Panc1 (cell line): ENCODE measurements at regions not wholly inside any gene's neighbourhood (a gene's known extent, or its start where the extent isn't known, plus 50 kb on each side); places are given as distances from the start of the nearest gene placed in this dataset.

Experiments
- ATAC-seq: fragments of 200-7000 bp; cut with Tn5 transposase; 2 replicates; pipeline ENCODE4 v1.9.1; 2020; ENCODE audit warnings: mild to moderate bottlenecking, moderate library complexity
- BruUV-seq: library from RNA; stranded (reverse); fragments of 400-500 nt; replicated peaks from 2 replicates; lab custom pipeline; 2021; lab: Mats Ljungman, UMichigan
- CTCF ChIA-PET: fragments of 300-600 bp; sonication (Branson Sonifier 250); formaldehyde crosslinking; loops from one replicate; lab custom pipeline; 2022; ENCODE audit warnings: antibody characterized with exemption; lab: Charles Lee
- POLR2A ChIA-PET: fragments of 300-600 bp; sonication (Branson Sonifier 250); formaldehyde crosslinking; loops from one replicate; lab custom pipeline; 2022; ENCODE audit warnings: antibody characterized with exemption; lab: Charles Lee
- DNase-seq: peaks from one replicate; pipeline ENCODE4 v3.0.0-alpha.2; 2010; ENCODE audit warnings: low read depth, low spot score
- H3K27ac ChIP-seq: 2 replicates; pipeline ENCODE4 v1.5.1; 2011; ENCODE audit warnings: mild to moderate bottlenecking, low read length, inconsistent platforms
- H3K27me3 ChIP-seq: fragments of 200-500 bp; sonication (Bioruptor generic); 2 replicates; pipeline ENCODE4 v1.6.0; 2014; ENCODE audit warnings: low read length, inconsistent platforms; ENCODE audit not compliant: control insufficient read depth, insufficient read depth
- H3K36me3 ChIP-seq: fragments of 200-500 bp; sonication (Bioruptor generic); 2 replicates; pipeline ENCODE4 v1.5.1; 2014; ENCODE audit warnings: inconsistent platforms, mild to moderate bottlenecking, low read length, moderate library complexity; ENCODE audit not compliant: control insufficient read depth, insufficient read depth
- H3K4me1 ChIP-seq: 2 replicates; pipeline ENCODE4 v1.5.1; 2011; ENCODE audit warnings: inconsistent platforms, mild to moderate bottlenecking, low read length, moderate library complexity; ENCODE audit not compliant: control insufficient read depth, insufficient read depth
- H3K4me3 ChIP-seq, 2 experiments: 2 replicates each; pipeline ENCODE4 v1.5.1; 2011 to 2012; ENCODE audit warnings: low read depth in 2 of 2, low read length in 2 of 2, mild to moderate bottlenecking in 2 of 2, inconsistent platforms in 1 of 2, moderate library complexity in 1 of 2
- H3K9me3 ChIP-seq: fragments of 200-500 bp; sonication (Bioruptor generic); 2 replicates; pipeline ENCODE4 v1.5.1; 2014; ENCODE audit warnings: low read depth, mild to moderate bottlenecking, inconsistent platforms, low read length, moderate library complexity; ENCODE audit not compliant: control insufficient read depth, insufficient read depth
- POLR2AphosphoS5 ChIP-seq: IDR thresholded peaks from 2 replicates; pipeline ENCODE4 v1.6.1; 2012; ENCODE audit warnings: mild to moderate bottlenecking, low read depth, low read length, moderate library complexity
- REST ChIP-seq, 2 experiments: IDR thresholded peaks; 2 replicates each; pipeline ENCODE4 v1.6.1; 2011 to 2012; ENCODE audit warnings: low read depth in 2 of 2, control low read depth in 1 of 2, low read length in 1 of 2, mild to moderate bottlenecking in 1 of 2, moderate library complexity in 1 of 2; ENCODE audit not compliant: insufficient read depth in 1 of 2
- SIN3A ChIP-seq: IDR thresholded peaks from 2 replicates; pipeline ENCODE4 v1.6.1; 2012; ENCODE audit warnings: low read depth, mild to moderate bottlenecking, low read length, moderate library complexity, borderline replicate concordance; ENCODE audit not compliant: insufficient read depth
- TCF7L2 ChIP-seq: IDR thresholded peaks from 2 replicates; pipeline ENCODE4 v1.6.1; 2011; ENCODE audit warnings: mild to moderate bottlenecking, low read depth, low read length, inconsistent platforms
- in situ Hi-C: cut with HindIII; loops from 2 replicates; pipeline ENCODE4 v1.10.0; 2016; ENCODE audit warnings: low sequenced_read_pairs, low pct_unique_long_range_greater_than_20kb
- intact Hi-C: fragments of 100-400 bp; cut with micrococcal nuclease; formaldehyde crosslinking; loops from one replicate; pipeline ENCODE4 v1.10.0; 2022; ENCODE audit not compliant: unreplicated experiment
- TF ChIP-seq, protein P1 (sequence below): fragments of 450-650 bp; IDR thresholded peaks from 2 replicates; pipeline ENCODE4 v1.5.1; 2017; ENCODE audit warnings: mild to moderate bottlenecking

- no peaks in the 10 kb centered on the region for H3K4me1 ChIP-seq
- DNase-seq (no peak), ATAC-seq (no peak)
- H3K4me3 ChIP-seq: no peak overlapping the region
- H3K27ac ChIP-seq: no peak overlapping the region
- no peaks in the 10 kb centered on the region for H3K27me3 ChIP-seq
- no peaks in the 10 kb centered on the region for H3K36me3 ChIP-seq
- H3K9me3 ChIP-seq: no peaks in the 10 kb centered on the region
- CTCF ChIA-PET: no interaction called here
- TF ChIP-seq SIN3A: no peak
- TF ChIP-seq, protein P1, sequence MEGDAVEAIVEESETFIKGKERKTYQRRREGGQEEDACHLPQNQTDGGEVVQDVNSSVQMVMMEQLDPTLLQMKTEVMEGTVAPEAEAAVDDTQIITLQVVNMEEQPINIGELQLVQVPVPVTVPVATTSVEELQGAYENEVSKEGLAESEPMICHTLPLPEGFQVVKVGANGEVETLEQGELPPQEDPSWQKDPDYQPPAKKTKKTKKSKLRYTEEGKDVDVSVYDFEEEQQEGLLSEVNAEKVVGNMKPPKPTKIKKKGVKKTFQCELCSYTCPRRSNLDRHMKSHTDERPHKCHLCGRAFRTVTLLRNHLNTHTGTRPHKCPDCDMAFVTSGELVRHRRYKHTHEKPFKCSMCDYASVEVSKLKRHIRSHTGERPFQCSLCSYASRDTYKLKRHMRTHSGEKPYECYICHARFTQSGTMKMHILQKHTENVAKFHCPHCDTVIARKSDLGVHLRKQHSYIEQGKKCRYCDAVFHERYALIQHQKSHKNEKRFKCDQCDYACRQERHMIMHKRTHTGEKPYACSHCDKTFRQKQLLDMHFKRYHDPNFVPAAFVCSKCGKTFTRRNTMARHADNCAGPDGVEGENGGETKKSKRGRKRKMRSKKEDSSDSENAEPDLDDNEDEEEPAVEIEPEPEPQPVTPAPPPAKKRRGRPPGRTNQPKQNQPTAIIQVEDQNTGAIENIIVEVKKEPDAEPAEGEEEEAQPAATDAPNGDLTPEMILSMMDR: no peak
- TF ChIP-seq TCF7L2: no peak
- TF ChIP-seq POLR2AphosphoS5: no peak
- no peak for TF ChIP-seq REST (IDR thresholded peaks at IDR 0.05; ENCODE audit: insufficient read depth in 1 of 2, low read depth in 2 of 2, low read length in 1 of 2)
- intact Hi-C loops (no loop called here), in situ Hi-C loops (no loop called here)
- POLR2A ChIA-PET: no interaction called here
- BruUV-seq: no TSS peak
Measured at GRCh38 chr13:21322327-21322965, 136.7 kb downstream of the ZDHHC20 start.
